ENCODE measurements at regions not wholly inside any gene's neighbourhood (a gene's known extent, or its start where the extent isn't known, plus 50 kb on each side); places are given as distances from the start of the nearest gene placed in this dataset.

DNA sequence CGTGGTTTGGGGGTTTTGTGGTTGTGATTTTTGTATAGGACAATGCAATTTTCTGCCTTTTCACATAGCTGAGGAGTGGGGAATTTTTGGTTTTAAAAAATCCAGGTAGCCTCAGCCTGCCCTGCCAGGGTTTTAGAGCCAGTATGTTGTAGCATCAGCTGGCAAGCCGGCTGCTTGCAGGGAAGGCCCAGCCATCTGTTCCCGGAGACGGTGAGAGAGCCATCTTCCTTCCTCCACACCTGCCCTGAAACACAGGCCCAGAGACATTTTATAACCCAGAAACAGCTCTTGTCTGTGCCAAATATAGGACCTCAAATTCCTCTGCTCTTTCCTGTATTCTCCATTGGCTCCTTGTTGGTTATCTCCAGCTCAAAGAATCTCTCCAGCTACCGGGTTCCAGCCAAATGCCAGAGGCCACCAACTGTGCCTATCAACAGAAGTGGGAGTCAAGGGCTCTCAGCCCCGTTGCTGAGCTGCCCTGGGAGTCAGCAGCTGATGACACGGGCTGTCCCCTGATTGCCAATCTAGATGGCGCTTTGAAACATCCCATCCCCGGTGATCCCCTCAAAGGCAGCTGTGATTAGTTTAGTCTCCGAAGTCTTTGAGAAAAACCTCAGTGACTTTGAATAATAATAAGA is 595.2 kb downstream of the MID1IP1 start:
- Histone ChIP-seq H3K27ac (ENCODE audit: low read depth, low read length, poor library complexity, severe bottlenecking) (no peak overlapping the region), H4K20me1 (ENCODE audit: insufficient read depth, low read length) (no peaks in the 10 kb centered on the region), H3F3A (ENCODE audit: insufficient read depth, low read length) (no peaks in the 10 kb centered on the region), H3K4me3 (ENCODE audit: low read depth, low read length, poor library complexity, severe bottlenecking) (no peak overlapping the region), H3K4me1 (ENCODE audit: insufficient read depth, low read length, severe bottlenecking) (no peaks in the 10 kb centered on the region), H3K9me2 (ENCODE audit: low read depth, low read length) (no peaks in the 10 kb centered on the region), H3K79me2 (ENCODE audit: insufficient read depth, low read length) (no peaks in the 10 kb centered on the region), H3K27me3 (ENCODE audit: insufficient read depth, low read length) (no peaks in the 10 kb centered on the region), H2AFZ (ENCODE audit: low read length) (no peak overlapping the region), H3K9ac (ENCODE audit: low read length) (no peak overlapping the region), H3K4me2 (ENCODE audit: low read length) (no peak overlapping the region), H3K9me3 (ENCODE audit: low read length) (no peaks in the 10 kb centered on the region), H3K36me3 (ENCODE audit: insufficient read depth, low read length) (no peaks in the 10 kb centered on the region)
- TF ChIP-seq, protein P1, sequence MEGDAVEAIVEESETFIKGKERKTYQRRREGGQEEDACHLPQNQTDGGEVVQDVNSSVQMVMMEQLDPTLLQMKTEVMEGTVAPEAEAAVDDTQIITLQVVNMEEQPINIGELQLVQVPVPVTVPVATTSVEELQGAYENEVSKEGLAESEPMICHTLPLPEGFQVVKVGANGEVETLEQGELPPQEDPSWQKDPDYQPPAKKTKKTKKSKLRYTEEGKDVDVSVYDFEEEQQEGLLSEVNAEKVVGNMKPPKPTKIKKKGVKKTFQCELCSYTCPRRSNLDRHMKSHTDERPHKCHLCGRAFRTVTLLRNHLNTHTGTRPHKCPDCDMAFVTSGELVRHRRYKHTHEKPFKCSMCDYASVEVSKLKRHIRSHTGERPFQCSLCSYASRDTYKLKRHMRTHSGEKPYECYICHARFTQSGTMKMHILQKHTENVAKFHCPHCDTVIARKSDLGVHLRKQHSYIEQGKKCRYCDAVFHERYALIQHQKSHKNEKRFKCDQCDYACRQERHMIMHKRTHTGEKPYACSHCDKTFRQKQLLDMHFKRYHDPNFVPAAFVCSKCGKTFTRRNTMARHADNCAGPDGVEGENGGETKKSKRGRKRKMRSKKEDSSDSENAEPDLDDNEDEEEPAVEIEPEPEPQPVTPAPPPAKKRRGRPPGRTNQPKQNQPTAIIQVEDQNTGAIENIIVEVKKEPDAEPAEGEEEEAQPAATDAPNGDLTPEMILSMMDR (IDR thresholded peaks at IDR 0.05; ENCODE audit: low read length): no peak
- TF ChIP-seq EZH2 (IDR thresholded peaks at IDR 0.05; ENCODE audit: borderline replicate concordance, low read length): no peak

DNA sequence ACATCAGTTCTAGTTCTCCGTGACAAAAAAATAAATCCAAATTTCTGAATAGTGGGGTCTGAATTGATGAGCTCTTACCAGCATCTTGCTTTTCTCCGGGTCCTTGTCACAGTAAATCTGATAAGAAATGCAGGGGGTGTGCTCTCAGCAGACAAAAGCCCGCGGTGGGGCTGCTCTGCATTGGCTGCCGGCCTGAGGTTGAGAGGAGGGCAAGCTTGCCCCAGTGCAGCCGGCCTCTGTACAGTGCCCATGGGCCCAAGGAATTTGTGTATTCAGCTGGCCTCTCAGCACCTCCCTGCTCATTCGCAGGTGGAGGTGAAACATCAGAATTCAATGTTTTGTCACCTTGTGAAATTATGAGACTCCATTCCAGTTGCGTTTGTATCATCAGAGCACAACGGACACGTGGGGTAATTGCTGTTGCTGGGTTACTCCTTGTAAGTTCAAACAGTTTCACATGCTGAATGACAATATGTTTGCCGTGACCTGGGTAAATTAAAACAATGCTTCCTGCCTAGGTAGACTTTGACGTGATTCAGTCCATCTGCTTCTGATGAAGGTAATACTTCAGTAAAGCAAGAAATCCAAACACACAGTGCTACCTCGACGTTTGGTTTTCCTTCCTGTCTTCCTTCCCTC is 596.4 kb downstream of the MID1IP1 start:
- no peak overlapping the region for H3K4me2 ChIP-seq (ENCODE audit: low read length)
- H3K36me3 ChIP-seq (ENCODE audit: insufficient read depth, low read length): no peaks in the 10 kb centered on the region
- H3K9ac ChIP-seq (ENCODE audit: low read length): no peak overlapping the region
- no peaks in the 10 kb centered on the region for H3K9me2 ChIP-seq (ENCODE audit: low read depth, low read length)
- no peak overlapping the region for H3K4me3 ChIP-seq (ENCODE audit: low read depth, low read length, poor library complexity, severe bottlenecking)
- no peaks in the 10 kb centered on the region for H3F3A ChIP-seq (ENCODE audit: insufficient read depth, low read length)
- no peaks in the 10 kb centered on the region for H3K4me1 ChIP-seq (ENCODE audit: insufficient read depth, low read length, severe bottlenecking)
- H3K27ac ChIP-seq (ENCODE audit: low read depth, low read length, poor library complexity, severe bottlenecking): no peak overlapping the region
- TF ChIP-seq EZH2 (IDR thresholded peaks at IDR 0.05; ENCODE audit: borderline replicate concordance, low read length): no peak
- TF ChIP-seq, protein P1 (IDR thresholded peaks at IDR 0.05; ENCODE audit: low read length): no peak
- no peaks in the 10 kb centered on the region for H3K79me2 ChIP-seq (ENCODE audit: insufficient read depth, low read length)
- H4K20me1 ChIP-seq (ENCODE audit: insufficient read depth, low read length): no peaks in the 10 kb centered on the region
- H3K27me3 ChIP-seq (ENCODE audit: insufficient read depth, low read length): no peaks in the 10 kb centered on the region
- H2AFZ ChIP-seq (ENCODE audit: low read length): no peak overlapping the region
- no peaks in the 10 kb centered on the region for H3K9me3 ChIP-seq (ENCODE audit: low read length)

DNA sequence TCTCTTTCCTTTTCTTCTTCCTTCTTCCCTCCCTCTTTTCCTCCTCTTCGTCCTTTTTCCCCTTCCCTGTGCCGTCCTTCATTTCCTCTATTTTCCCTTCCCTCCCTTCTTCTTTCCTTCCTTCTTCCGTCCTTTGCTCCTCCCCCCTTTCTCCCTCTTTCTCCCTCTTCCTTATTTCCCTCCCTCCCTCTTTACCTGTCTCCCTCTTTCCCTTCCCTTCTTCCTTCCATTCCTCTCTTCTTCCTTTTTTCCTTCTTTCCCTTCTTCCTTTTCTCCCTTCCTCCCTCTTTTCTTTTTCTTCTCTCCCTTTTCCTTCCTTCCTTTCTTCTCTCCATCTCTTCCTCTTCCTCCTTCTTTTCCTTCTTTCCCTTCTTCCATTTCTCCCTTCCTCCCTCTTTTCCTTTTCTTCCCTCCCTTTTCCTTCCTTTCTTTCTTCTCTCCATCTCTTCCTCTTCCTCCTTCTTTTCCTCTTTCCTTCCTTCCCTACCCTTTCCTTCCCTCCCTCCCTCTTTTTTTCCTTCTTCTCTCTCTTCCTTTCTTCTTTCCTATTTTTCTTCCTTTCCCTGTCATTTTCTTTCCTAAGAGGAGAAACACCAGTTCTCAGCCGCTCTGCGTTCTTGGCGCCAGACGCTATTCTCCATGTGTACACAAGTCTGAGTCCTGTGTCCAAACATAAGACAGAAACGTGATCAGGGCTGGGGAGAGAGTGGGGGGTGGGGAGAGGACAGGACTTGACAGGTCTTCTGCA is 597.1 kb downstream of the MID1IP1 start:
- Histone ChIP-seq H3K4me1 (ENCODE audit: insufficient read depth, low read length, severe bottlenecking) (no peaks in the 10 kb centered on the region), H3K4me2 (ENCODE audit: low read length) (no peak overlapping the region), H3K27me3 (ENCODE audit: insufficient read depth, low read length) (no peaks in the 10 kb centered on the region), H3K36me3 (ENCODE audit: insufficient read depth, low read length) (no peaks in the 10 kb centered on the region), H3K27ac (ENCODE audit: low read depth, low read length, poor library complexity, severe bottlenecking) (no peak overlapping the region), H4K20me1 (ENCODE audit: insufficient read depth, low read length) (no peaks in the 10 kb centered on the region), H3K4me3 (ENCODE audit: low read depth, low read length, poor library complexity, severe bottlenecking) (no peak overlapping the region), H3K79me2 (ENCODE audit: insufficient read depth, low read length) (no peaks in the 10 kb centered on the region), H3K9me2 (ENCODE audit: low read depth, low read length) (no peaks in the 10 kb centered on the region), H3K9me3 (ENCODE audit: low read length) (no peaks in the 10 kb centered on the region), H2AFZ (ENCODE audit: low read length) (no peak overlapping the region), H3K9ac (ENCODE audit: low read length) (no peak overlapping the region), H3F3A (ENCODE audit: insufficient read depth, low read length) (no peaks in the 10 kb centered on the region)
- TF ChIP-seq, protein P1 (IDR thresholded peaks at IDR 0.05; ENCODE audit: low read length): no peak
- TF ChIP-seq EZH2 (IDR thresholded peaks at IDR 0.05; ENCODE audit: borderline replicate concordance, low read length): no peak
